ENCODE measurements at regions not wholly inside any gene's neighbourhood (a gene's known extent, or its start where the extent isn't known, plus 50 kb on each side); places are given as distances from the start of the nearest gene placed in this dataset.

DNA sequence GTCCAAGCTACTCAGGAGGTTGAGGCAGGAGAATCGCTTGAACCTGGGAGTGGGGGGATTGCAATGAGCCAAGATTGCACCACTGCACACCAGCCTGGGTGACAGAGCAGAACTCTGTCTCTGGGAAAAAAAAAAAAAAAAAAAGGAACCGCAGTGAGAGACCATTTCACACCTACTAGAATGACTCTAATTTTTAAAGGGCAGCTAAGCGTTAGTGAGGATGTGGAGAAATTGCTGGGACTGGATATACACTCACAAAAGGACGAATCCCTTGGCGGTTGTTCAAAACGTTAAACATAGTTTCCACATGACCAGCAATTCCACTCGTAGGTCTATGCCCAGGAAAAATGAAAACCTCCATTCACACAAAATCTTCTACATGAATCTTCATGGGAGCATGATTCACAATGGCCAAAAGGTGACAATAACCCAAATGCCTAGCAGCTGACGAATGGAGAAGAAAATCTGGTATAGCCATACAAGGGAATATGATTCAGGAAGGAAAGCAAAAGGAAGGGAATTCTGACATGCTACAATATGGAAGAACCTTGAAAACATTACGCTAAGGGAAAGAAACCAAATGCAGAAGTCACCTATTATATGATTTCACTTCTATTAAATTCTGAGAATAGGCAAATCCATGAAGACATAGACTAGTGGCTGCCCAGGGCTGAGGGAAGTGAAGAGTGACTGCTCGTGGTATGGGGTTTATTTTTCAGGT lies 127.0 kb downstream of the CHSY1 start:
- DNase-seq: peak in 1 of 5 experiments; percentile 15

DNA sequence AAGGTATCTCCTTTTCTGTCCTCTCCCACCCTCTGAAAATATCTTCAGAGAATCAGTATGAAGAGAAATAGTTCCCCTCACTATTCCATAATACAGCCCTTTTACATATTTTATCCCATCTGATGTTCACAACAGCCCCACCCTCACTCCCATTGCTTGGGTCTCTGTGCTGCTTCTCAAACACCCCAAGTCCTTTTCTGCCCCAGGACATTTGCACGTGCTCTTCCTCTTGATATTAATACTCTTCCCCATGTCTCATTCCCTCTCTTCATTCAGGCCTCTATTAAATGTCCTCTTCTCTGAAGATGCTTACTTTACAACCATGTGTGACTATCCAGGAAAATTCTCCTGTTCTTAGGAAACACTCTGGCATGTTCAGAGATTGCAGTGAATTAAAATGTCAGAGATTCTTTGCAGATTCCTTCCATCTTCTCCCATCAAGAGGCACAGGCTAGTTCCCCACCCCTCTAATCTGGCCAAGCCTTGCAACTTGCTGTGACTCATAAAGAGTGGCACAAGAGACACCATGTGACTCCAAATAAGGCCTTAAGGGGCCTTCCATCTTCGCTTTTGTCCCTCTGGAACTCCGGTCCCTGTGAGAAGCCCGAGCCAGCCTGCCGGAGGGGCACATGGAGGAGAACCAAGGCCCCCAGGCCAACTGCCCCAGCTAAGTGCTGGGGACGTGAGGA lies 128.5 kb downstream of the CHSY1 start:
- DNase-seq: no peak

DNA sequence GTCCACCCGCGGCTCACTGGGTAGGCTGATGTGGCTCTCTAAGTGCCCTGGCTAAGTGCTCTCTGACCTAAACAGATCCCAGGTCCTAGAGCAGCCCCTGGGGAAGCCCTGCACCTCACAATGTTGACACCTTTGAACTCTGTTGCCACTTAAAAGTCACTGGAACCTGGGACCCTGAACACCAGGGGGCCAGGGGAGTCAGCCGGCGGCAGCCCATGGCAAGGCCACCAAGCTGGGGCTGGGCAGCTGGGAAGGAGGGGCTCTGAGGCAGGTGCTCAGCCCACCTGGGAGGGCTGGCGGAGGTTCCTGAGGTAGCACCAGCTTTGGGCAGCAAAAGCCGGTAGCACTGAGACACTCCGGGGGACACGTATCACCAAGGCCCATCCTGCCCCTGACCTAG lies 129.0 kb downstream of the CHSY1 start:
- DNase-seq: no peak

DNA sequence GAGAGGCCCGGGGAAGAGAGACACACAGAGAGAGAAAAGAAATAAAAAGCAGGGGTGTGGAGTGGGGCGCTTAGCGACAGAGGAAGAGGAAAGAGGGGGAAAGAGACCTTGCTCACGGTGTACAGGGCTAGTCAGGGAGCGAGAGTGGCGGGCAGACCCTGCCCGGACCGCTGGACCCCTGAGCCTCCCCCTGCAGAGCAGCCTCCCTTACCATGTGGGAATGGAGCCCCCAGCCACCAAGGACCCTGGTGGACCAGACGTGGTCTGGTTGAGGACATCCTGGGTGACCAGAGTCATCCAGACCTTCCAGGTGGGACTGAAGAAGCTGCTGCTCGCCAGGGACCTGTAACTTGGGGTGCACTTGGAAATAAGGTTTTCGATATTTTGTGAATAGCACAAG lies 129.6 kb downstream of the CHSY1 start:
- DNase-seq: no peak

DNA sequence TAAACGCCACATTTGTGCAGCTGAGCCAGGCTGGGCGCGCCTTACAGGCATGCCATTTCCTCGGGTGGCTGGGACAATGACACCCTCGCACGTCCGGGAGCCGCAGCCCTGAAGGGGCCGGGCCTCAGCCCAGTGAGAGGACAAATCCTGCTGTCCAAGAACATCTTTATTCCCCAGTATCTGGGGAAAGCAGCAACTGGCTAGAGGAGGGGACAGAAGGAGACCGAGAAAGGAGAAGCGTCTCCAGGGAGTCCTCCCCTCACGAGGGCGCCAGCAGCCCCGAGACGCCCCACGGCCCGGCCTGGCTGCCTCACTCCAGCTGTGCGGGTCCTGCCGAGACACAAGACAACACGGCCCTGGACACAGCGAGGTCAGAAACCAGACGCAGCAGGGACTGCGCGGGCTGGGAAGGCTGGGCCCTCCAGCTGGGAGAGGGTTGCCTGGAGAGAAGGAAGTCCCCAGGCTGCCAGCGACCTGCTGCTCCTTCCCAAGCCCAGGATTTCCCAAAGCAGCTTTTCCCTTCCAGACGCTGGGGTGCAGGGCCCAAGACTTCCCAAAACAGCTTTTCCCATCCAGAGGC lies 130.2 kb downstream of the CHSY1 start:
- peak in 1 of 5 experiments; percentile 9 for DNase-seq

DNA sequence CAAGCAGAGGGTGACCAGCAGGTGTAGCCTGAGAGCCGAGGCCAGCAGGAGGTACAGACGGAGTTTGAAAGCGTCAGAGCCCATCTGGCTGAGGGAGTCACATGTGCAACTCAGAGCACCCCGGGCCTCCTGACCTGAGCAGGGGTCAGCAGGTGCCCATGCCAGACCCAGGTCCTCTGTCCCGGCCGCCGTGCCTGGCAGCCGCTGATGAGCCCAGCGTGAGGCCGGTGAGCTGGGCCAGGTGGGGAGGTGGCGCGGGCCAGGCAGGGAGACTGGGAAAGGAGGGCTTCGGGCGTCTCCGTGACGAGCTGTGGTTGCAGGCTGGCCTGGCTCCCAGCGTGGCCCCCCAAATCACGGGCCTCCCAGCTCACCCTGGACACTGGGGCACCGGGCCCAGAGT lies 130.9 kb downstream of the CHSY1 start:
- DNase-seq: no peak

DNA sequence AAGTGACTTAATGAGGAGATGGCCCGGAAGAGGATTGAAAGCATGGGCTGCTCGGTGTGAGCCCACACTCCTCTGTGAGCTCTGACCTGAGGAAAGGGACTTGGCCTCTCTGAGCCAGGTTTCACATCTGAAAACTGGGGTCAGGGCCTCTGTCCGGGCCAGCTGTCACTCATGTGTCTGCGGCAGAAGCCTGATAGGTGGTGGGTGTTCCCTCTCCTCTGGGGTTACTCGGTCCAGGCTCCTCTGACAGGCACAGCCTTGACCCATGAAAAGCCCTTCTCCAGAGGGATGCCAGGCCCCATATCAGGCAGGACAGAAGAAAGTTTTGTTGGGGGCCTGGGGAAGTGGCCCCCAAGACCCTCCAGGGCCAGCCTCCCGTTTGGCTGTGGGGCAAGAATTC lies 131.4 kb downstream of the CHSY1 start:
- no peak for DNase-seq
